ENCODE measurements at regions not wholly inside any gene's neighbourhood (a gene's known extent, or its start where the extent isn't known, plus 50 kb on each side); places are given as distances from the start of the nearest gene placed in this dataset.

DNA sequence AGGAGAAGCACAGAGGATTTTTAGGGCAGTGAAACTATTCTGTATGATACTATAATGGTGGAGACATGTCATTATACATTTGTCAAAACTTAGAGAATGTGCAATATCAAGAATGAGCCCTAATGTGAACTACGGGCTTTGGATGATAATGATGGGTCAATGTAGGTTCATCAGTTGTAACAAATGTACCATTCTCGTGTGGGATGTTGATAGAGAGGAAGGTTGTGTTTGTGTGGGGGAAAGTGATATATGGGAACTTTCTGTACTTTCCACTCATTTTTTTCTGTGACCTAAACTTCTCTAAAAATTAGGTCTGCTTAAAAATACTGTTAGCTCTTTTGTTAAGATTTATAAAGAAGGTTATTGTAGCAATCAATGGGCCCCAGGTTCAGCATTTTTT lies 138.9 kb downstream of the SPATA31D1 start:
- TF ChIP-seq, protein P1, sequence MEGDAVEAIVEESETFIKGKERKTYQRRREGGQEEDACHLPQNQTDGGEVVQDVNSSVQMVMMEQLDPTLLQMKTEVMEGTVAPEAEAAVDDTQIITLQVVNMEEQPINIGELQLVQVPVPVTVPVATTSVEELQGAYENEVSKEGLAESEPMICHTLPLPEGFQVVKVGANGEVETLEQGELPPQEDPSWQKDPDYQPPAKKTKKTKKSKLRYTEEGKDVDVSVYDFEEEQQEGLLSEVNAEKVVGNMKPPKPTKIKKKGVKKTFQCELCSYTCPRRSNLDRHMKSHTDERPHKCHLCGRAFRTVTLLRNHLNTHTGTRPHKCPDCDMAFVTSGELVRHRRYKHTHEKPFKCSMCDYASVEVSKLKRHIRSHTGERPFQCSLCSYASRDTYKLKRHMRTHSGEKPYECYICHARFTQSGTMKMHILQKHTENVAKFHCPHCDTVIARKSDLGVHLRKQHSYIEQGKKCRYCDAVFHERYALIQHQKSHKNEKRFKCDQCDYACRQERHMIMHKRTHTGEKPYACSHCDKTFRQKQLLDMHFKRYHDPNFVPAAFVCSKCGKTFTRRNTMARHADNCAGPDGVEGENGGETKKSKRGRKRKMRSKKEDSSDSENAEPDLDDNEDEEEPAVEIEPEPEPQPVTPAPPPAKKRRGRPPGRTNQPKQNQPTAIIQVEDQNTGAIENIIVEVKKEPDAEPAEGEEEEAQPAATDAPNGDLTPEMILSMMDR (IDR thresholded peaks at IDR 0.05): no peak
- TF ChIP-seq POLR2A (IDR thresholded peaks at IDR 0.05) (no peak), POLR2AphosphoS5 (IDR thresholded peaks at IDR 0.05) (no peak)

Measured in breast epithelium (tissue), 3 donors.